GM18502 (cell line): ENCODE measurements at regions not wholly inside any gene's neighbourhood (a gene's known extent, or its start where the extent isn't known, plus 50 kb on each side); places are given as distances from the start of the nearest gene placed in this dataset.

Source experiments
- ATAC-seq: cut with Tn5 transposase; IDR thresholded peaks from one replicate; pipeline ENCODE4 v1.9.1; 2021; ENCODE audit warnings: mild to moderate bottlenecking; ENCODE audit not compliant: unreplicated experiment, poor library complexity

- ATAC-seq: no peak
These were observed 1592.7 kb upstream of the ACVR2A start for GRCh38 chr2:146252119-146252518.

- no peak for ATAC-seq
These were observed 1593.5 kb upstream of the ACVR2A start for GRCh38 chr2:146251328-146251727.

- peak; percentile 43 for ATAC-seq
These were observed 1597.9 kb upstream of the ACVR2A start for GRCh38 chr2:146246736-146247523.

GRCh38 chr2:146246002-146246735 lies 1598.7 kb upstream of the ACVR2A start:
- peak; percentile 67 for ATAC-seq

GRCh38 chr2:146244830-146245229 lies 1600.0 kb upstream of the ACVR2A start:
- no peak for ATAC-seq

GRCh38 chr2:146244131-146244530 lies 1600.7 kb upstream of the ACVR2A start:
- no peak for ATAC-seq

- ATAC-seq: no peak
These were observed 1603.8 kb upstream of the ACVR2A start for GRCh38 chr2:146241023-146241422.

GRCh38 chr2:146240391-146240790 lies 1604.4 kb upstream of the ACVR2A start:
- ATAC-seq: no peak

- no peak for ATAC-seq
These were observed 1605.3 kb upstream of the ACVR2A start for GRCh38 chr2:146239392-146240135.

GRCh38 chr2:146238254-146238966 lies 1606.4 kb upstream of the ACVR2A start:
- no peak for ATAC-seq

- ATAC-seq: no peak
These were observed 1609.7 kb upstream of the ACVR2A start for GRCh38 chr2:146235158-146235557.

- no peak for ATAC-seq
These were observed 1615.2 kb upstream of the ACVR2A start for GRCh38 chr2:146229508-146230155.

GRCh38 chr2:146228466-146229058 lies 1616.3 kb upstream of the ACVR2A start:
- peak; percentile 86 for ATAC-seq

GRCh38 chr2:146228020-146228393 lies 1616.8 kb upstream of the ACVR2A start:
- ATAC-seq: no peak

GRCh38 chr2:146227152-146228019 lies 1617.4 kb upstream of the ACVR2A start:
- ATAC-seq: no peak

- ATAC-seq: no peak
These were observed 1618.8 kb upstream of the ACVR2A start for GRCh38 chr2:146226077-146226476.

GRCh38 chr2:146221826-146222225 lies 1623.0 kb upstream of the ACVR2A start:
- no peak for ATAC-seq

GRCh38 chr2:146220957-146221356 lies 1623.9 kb upstream of the ACVR2A start:
- no peak for ATAC-seq
